ENCODE measurements at regions not wholly inside any gene's neighbourhood (a gene's known extent, or its start where the extent isn't known, plus 50 kb on each side); places are given as distances from the start of the nearest gene placed in this dataset.

- Histone ChIP-seq H3K9ac (ENCODE audit: low read length) (no peak overlapping the region), H3K9me2 (ENCODE audit: insufficient read depth, low read length) (no peaks in the 10 kb centered on the region), H3K79me2 (replicated peaks; ENCODE audit: insufficient read depth, low read length) (no peaks in the 10 kb centered on the region), H3K27ac (ENCODE audit: low read length) (no peak overlapping the region), H3K4me3 (ENCODE audit: low read length) (no peak overlapping the region), H3K27me3 (ENCODE audit: insufficient read depth, low read depth, low read length) (no peaks in the 10 kb centered on the region), H4K20me1 (ENCODE audit: insufficient read depth) (no peaks in the 10 kb centered on the region), H3K4me2 (ENCODE audit: low read length) (no peak overlapping the region), H3F3A (ENCODE audit: insufficient read depth, low read length, poor library complexity, severe bottlenecking) (no peaks in the 10 kb centered on the region), H3K9me3 (ENCODE audit: low read length) (no peaks in the 10 kb centered on the region), H2AFZ (ENCODE audit: low read depth, low read length) (no peak overlapping the region), H3K36me3 (ENCODE audit: insufficient read depth, low read length) (no peaks in the 10 kb centered on the region)
- no peak for TF ChIP-seq RAD21 (conservative IDR thresholded peaks at IDR 0.05)
- TF ChIP-seq MXI1 (conservative IDR thresholded peaks at IDR 0.05; ENCODE audit: poor library complexity, severe bottlenecking) = no peak
- no peak for TF ChIP-seq EZH2 (IDR thresholded peaks at IDR 0.05; ENCODE audit: borderline replicate concordance, insufficient read depth, low read length, poor library complexity, severe bottlenecking)
- TF ChIP-seq TAF1 (IDR thresholded peaks at IDR 0.05; ENCODE audit: low read depth) = no peak
- TF ChIP-seq CTCF (IDR thresholded peaks at IDR 0.05; ENCODE audit: poor library complexity, severe bottlenecking) = no peak
- TF ChIP-seq SMC3 (conservative IDR thresholded peaks at IDR 0.05; ENCODE audit: poor library complexity) = no peak
- no peak for TF ChIP-seq POLR2AphosphoS5 (IDR thresholded peaks at IDR 0.05)
- TF ChIP-seq, protein P1, sequence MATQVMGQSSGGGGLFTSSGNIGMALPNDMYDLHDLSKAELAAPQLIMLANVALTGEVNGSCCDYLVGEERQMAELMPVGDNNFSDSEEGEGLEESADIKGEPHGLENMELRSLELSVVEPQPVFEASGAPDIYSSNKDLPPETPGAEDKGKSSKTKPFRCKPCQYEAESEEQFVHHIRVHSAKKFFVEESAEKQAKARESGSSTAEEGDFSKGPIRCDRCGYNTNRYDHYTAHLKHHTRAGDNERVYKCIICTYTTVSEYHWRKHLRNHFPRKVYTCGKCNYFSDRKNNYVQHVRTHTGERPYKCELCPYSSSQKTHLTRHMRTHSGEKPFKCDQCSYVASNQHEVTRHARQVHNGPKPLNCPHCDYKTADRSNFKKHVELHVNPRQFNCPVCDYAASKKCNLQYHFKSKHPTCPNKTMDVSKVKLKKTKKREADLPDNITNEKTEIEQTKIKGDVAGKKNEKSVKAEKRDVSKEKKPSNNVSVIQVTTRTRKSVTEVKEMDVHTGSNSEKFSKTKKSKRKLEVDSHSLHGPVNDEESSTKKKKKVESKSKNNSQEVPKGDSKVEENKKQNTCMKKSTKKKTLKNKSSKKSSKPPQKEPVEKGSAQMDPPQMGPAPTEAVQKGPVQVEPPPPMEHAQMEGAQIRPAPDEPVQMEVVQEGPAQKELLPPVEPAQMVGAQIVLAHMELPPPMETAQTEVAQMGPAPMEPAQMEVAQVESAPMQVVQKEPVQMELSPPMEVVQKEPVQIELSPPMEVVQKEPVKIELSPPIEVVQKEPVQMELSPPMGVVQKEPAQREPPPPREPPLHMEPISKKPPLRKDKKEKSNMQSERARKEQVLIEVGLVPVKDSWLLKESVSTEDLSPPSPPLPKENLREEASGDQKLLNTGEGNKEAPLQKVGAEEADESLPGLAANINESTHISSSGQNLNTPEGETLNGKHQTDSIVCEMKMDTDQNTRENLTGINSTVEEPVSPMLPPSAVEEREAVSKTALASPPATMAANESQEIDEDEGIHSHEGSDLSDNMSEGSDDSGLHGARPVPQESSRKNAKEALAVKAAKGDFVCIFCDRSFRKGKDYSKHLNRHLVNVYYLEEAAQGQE (IDR thresholded peaks at IDR 0.05; ENCODE audit: borderline replicate concordance) = no peak
- TF ChIP-seq EP300 (conservative IDR thresholded peaks at IDR 0.05; ENCODE audit: poor library complexity, severe bottlenecking) = no peak
These were observed 231.6 kb upstream of the NT5C1B start for GRCh38 chr2:18820966-18821365.

DNA sequence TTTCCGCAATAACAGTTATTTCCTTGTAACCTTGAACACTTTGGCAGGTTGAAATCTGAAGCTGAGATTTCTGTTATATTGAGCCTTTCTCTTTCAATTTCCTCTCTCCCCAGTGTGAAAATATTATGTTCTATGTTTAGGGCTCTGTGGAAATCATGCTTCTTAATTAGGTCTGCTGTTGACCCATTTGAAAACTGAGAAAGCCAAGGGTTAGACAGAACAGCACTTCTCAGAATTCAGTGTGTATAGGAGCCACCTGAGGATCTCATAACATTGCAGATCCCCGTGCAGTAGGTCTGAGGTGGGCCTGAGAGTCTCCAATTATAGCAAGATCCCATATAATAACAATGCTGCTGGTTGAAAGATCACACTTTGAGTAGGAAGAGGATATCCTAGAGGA, 230.2 kb upstream of the NT5C1B start:
- no peaks in the 10 kb centered on the region for H3K9me2 ChIP-seq (ENCODE audit: insufficient read depth, low read length)
- no peaks in the 10 kb centered on the region for H3K9me3 ChIP-seq (ENCODE audit: low read length)
- no peak overlapping the region for H3K9ac ChIP-seq (ENCODE audit: low read length)
- H3K79me2 ChIP-seq (replicated peaks; ENCODE audit: insufficient read depth, low read length) = no peaks in the 10 kb centered on the region
- no peak overlapping the region for H3K27ac ChIP-seq (ENCODE audit: low read length)
- no peaks in the 10 kb centered on the region for H4K20me1 ChIP-seq (ENCODE audit: insufficient read depth)
- no peak overlapping the region for H2AFZ ChIP-seq (ENCODE audit: low read depth, low read length)
- no peak overlapping the region for H3K4me2 ChIP-seq (ENCODE audit: low read length)
- TF ChIP-seq POLR2AphosphoS5 (IDR thresholded peaks at IDR 0.05) = no peak
- TF ChIP-seq TAF1 (IDR thresholded peaks at IDR 0.05; ENCODE audit: low read depth) = no peak
- no peak for TF ChIP-seq EZH2 (IDR thresholded peaks at IDR 0.05; ENCODE audit: borderline replicate concordance, insufficient read depth, low read length, poor library complexity, severe bottlenecking)
- no peak for TF ChIP-seq EP300 (conservative IDR thresholded peaks at IDR 0.05; ENCODE audit: poor library complexity, severe bottlenecking)
- TF ChIP-seq, protein P1 (IDR thresholded peaks at IDR 0.05; ENCODE audit: borderline replicate concordance) = no peak
- no peak for TF ChIP-seq MXI1 (conservative IDR thresholded peaks at IDR 0.05; ENCODE audit: poor library complexity, severe bottlenecking)
- no peak for TF ChIP-seq SMC3 (conservative IDR thresholded peaks at IDR 0.05; ENCODE audit: poor library complexity)
- TF ChIP-seq RAD21 (conservative IDR thresholded peaks at IDR 0.05) = no peak
- no peak for TF ChIP-seq CTCF (IDR thresholded peaks at IDR 0.05; ENCODE audit: poor library complexity, severe bottlenecking)
- no peak overlapping the region for H3K4me3 ChIP-seq (ENCODE audit: low read length)
- H3K36me3 ChIP-seq (ENCODE audit: insufficient read depth, low read length) = no peaks in the 10 kb centered on the region
- no peaks in the 10 kb centered on the region for H3F3A ChIP-seq (ENCODE audit: insufficient read depth, low read length, poor library complexity, severe bottlenecking)
- H3K27me3 ChIP-seq (ENCODE audit: insufficient read depth, low read depth, low read length) = no peaks in the 10 kb centered on the region

All from neural cell (in vitro differentiated cells).